ACHN (cell line): ENCODE measurements at regions not wholly inside any gene's neighbourhood (a gene's known extent, or its start where the extent isn't known, plus 50 kb on each side); places are given as distances from the start of the nearest gene placed in this dataset.

Experiments used
- DNase-seq: peaks from one replicate; pipeline ENCODE4 v3.0.0-alpha.2; 2015
- in situ Hi-C: cut with HindIII; loops from 2 replicates; pipeline ENCODE4 v1.10.0; 2017; ENCODE audit warnings: low sequenced_read_pairs, low pct_ligation_motif_present, low pct_unique_long_range_greater_than_20kb

- in situ Hi-C loops = no loop called here
- no peak for DNase-seq
Observed at GRCh38 chr6:137761487-137761886, 105.6 kb upstream of the TNFAIP3 start.

- no peak for DNase-seq
- in situ Hi-C loops = no loop called here
Observed at GRCh38 chr6:137762168-137763090, 104.6 kb upstream of the TNFAIP3 start.

GRCh38 chr6:137763436-137763835, 103.6 kb upstream of the TNFAIP3 start:
- in situ Hi-C loops = no loop called here
- no peak for DNase-seq

- in situ Hi-C loops = no loop called here
- DNase-seq = no peak
Observed at GRCh38 chr6:137763886-137764285, 103.2 kb upstream of the TNFAIP3 start.

GRCh38 chr6:137764464-137764863, 102.6 kb upstream of the TNFAIP3 start:
- DNase-seq = no peak
- in situ Hi-C loops = no loop called here

- in situ Hi-C loops = no loop called here
- no peak for DNase-seq
Observed at GRCh38 chr6:137765059-137765458, 102.0 kb upstream of the TNFAIP3 start.

- in situ Hi-C loops = no loop called here
- no peak for DNase-seq
Observed at GRCh38 chr6:137766596-137767370, 100.3 kb upstream of the TNFAIP3 start.

- in situ Hi-C loops = no loop called here
- no peak for DNase-seq
Observed at GRCh38 chr6:137767465-137767864, 99.6 kb upstream of the TNFAIP3 start.

- DNase-seq = no peak
- in situ Hi-C loops = no loop called here
Observed at GRCh38 chr6:137767911-137768690, 99.0 kb upstream of the TNFAIP3 start.

- no peak for DNase-seq
- in situ Hi-C loops = no loop called here
Observed at GRCh38 chr6:137768935-137769334, 98.1 kb upstream of the TNFAIP3 start.

- no peak for DNase-seq
- in situ Hi-C loops = no loop called here
Observed at GRCh38 chr6:137769797-137770362, 97.2 kb upstream of the TNFAIP3 start.

GRCh38 chr6:137772541-137773250, 94.4 kb upstream of the TNFAIP3 start:
- in situ Hi-C loops = no loop called here
- DNase-seq = no peak

- in situ Hi-C loops = no loop called here
- DNase-seq = no peak
Observed at GRCh38 chr6:137775227-137775626, 91.8 kb upstream of the TNFAIP3 start.

- in situ Hi-C loops = no loop called here
- DNase-seq = no peak
Observed at GRCh38 chr6:137775720-137776119, 91.3 kb upstream of the TNFAIP3 start.

GRCh38 chr6:137776256-137776655, 90.8 kb upstream of the TNFAIP3 start:
- DNase-seq = no peak
- in situ Hi-C loops = no loop called here

- in situ Hi-C loops = no loop called here
- no peak for DNase-seq
Observed at GRCh38 chr6:137776786-137777686, 90.0 kb upstream of the TNFAIP3 start.

- in situ Hi-C loops = no loop called here
- no peak for DNase-seq
Observed at GRCh38 chr6:137777687-137778075, 89.4 kb upstream of the TNFAIP3 start.
